HG03108 (cell line): ENCODE measurements at regions not wholly inside any gene's neighbourhood (a gene's known extent, or its start where the extent isn't known, plus 50 kb on each side); places are given as distances from the start of the nearest gene placed in this dataset.
"Not testable (repeated sequence)": the region's sequence is repeated elsewhere in the genome, so short reads cannot be mapped to it uniquely, and the experiment has no call there.

Source experiments
- ATAC-seq: cut with Tn5 transposase; IDR thresholded peaks from one replicate; pipeline ENCODE4 v1.9.1; 2021; ENCODE audit warnings: moderate library complexity; ENCODE audit not compliant: unreplicated experiment

GRCh38 chr12:11978726-11979384 lies 91.9 kb upstream of the BCL2L14 start:
- no peak for ATAC-seq

GRCh38 chr12:11980115-11980514 lies 90.6 kb upstream of the BCL2L14 start:
- no peak for ATAC-seq

GRCh38 chr12:11981121-11981733 lies 89.5 kb upstream of the BCL2L14 start:
- peak; percentile 93 for ATAC-seq

- no peak for ATAC-seq
Observed at GRCh38 chr12:11984417-11984816, 86.3 kb upstream of the BCL2L14 start.

GRCh38 chr12:11986165-11986564 lies 84.6 kb upstream of the BCL2L14 start:
- no peak for ATAC-seq

- no peak for ATAC-seq
Observed at GRCh38 chr12:11987901-11988300, 82.8 kb upstream of the BCL2L14 start.

- no peak for ATAC-seq
Observed at GRCh38 chr12:11991604-11992003, 79.1 kb upstream of the BCL2L14 start.

GRCh38 chr12:11992515-11992914 lies 78.2 kb upstream of the BCL2L14 start:
- no peak for ATAC-seq

GRCh38 chr12:11998307-11998943 lies 72.3 kb upstream of the BCL2L14 start:
- ATAC-seq, result not testable (repeated sequence)

GRCh38 chr12:11998944-11999315 lies 71.8 kb upstream of the BCL2L14 start:
- no peak for ATAC-seq

GRCh38 chr12:12003609-12004008 lies 67.1 kb upstream of the BCL2L14 start:
- no peak for ATAC-seq

- ATAC-seq, result no peak
Observed at GRCh38 chr12:12004524-12004923, 66.2 kb upstream of the BCL2L14 start.

- no peak for ATAC-seq
Observed at GRCh38 chr12:12007001-12007712, 63.6 kb upstream of the BCL2L14 start.

- ATAC-seq, result no peak
Observed at GRCh38 chr12:12007713-12008231, 63.0 kb upstream of the BCL2L14 start.

GRCh38 chr12:12008232-12008850 lies 62.4 kb upstream of the BCL2L14 start:
- no peak for ATAC-seq

- ATAC-seq, result peak; percentile 45
Observed at GRCh38 chr12:12008931-12009611, 61.7 kb upstream of the BCL2L14 start.

GRCh38 chr12:12009749-12010276 lies 60.9 kb upstream of the BCL2L14 start:
- not testable (repeated sequence) for ATAC-seq

- peak; percentile 37 for ATAC-seq
Observed at GRCh38 chr12:12010277-12011039, 60.3 kb upstream of the BCL2L14 start.

- no peak for ATAC-seq
Observed at GRCh38 chr12:12011880-12012260, 58.9 kb upstream of the BCL2L14 start.
